Stomach smooth muscle (tissue), 2 donors: ENCODE measurements at regions not wholly inside any gene's neighbourhood (a gene's known extent, or its start where the extent isn't known, plus 50 kb on each side); places are given as distances from the start of the nearest gene placed in this dataset.
"Not testable (repeated sequence)": the region's sequence is repeated elsewhere in the genome, so short reads cannot be mapped to it uniquely, and the experiment has no call there.

Experiments used
- H3K27ac ChIP-seq: one replicate; pipeline ENCODE4 v1.7.0; 2013; ENCODE audit warnings: mild to moderate bottlenecking, low read length, inconsistent platforms
- H3K27me3 ChIP-seq, 2 donors: one replicate each; pipeline ENCODE4 v1.7.0; 2013; ENCODE audit warnings: low read length in 2 of 2; ENCODE audit not compliant: insufficient read depth in 2 of 2, control insufficient read depth in 1 of 2
- H3K36me3 ChIP-seq, 2 donors: one replicate each; pipeline ENCODE4 v1.7.0; 2013; ENCODE audit warnings: low read length in 2 of 2; ENCODE audit not compliant: control insufficient read depth in 2 of 2, insufficient read depth in 2 of 2
- H3K4me1 ChIP-seq: one replicate; pipeline ENCODE4 v1.7.0; 2013; ENCODE audit warnings: low read length; ENCODE audit not compliant: control insufficient read depth, insufficient read depth
- H3K4me3 ChIP-seq, 2 donors: one replicate each; pipeline ENCODE4 v1.7.0; 2013; ENCODE audit warnings: low read length in 2 of 2
- H3K9ac ChIP-seq, 2 donors: one replicate each; pipeline ENCODE4 v1.7.0; 2013; ENCODE audit warnings: low read length in 2 of 2, mild to moderate bottlenecking in 1 of 2
- H3K9me3 ChIP-seq, 2 donors: one replicate each; pipeline ENCODE4 v1.7.0; 2013; ENCODE audit warnings: low read length in 2 of 2; ENCODE audit not compliant: control insufficient read depth in 2 of 2
- donor health status: healthy.
- donor health status: Pancreatic carcinoma.

DNA sequence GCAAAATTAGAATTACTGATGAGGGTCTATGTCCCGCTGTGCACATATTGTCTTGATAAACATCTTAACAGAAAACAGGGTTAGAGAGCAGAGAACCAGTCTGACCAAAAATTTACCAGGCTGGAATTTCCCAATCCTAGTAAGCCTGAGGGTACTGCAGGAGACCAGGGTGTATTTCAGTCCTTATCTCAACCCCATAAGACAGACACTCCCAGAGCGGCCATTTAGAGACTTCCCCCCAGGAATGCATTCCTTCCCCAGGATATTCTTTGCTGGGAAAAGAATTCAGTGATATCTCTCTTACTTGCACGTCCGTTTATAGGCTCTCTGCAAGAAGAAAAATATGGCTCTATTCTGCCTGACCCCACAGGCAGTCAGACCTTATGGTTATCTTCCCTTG lies 101.4 kb upstream of the FAM3C start:
- not testable (repeated sequence) for H3K4me3 ChIP-seq, H3K36me3 ChIP-seq, H3K27ac ChIP-seq, H3K9ac ChIP-seq, H3K27me3 ChIP-seq, H3K9me3 ChIP-seq, H3K4me1 ChIP-seq

DNA sequence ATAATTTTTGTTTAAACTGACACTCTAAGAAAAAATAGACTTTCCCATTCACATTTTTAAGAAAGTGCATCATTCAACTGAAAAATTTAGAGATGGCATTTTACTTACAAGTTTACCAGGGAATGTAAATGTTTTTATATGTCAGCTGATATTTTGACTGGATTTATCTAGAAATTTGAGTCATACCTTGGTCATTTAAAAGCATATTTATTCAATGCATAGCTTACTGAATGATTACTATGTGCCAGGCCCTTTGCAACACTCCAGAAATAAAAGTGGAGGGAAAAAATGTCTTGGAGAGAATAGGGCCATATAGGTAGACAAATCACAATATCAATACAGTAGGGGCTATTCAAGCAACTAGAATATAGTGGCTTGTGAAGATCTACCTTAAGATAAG lies 98.4 kb upstream of the FAM3C start:
- H3K4me1 ChIP-seq, result no peaks in the 10 kb centered on the region
- H3K4me3 ChIP-seq, result no peak overlapping the region
- no peaks in the 10 kb centered on the region for H3K9me3 ChIP-seq
- H3K27me3 ChIP-seq, result no peaks in the 10 kb centered on the region
- no peaks in the 10 kb centered on the region for H3K36me3 ChIP-seq
- no peak overlapping the region for H3K27ac ChIP-seq
- no peak overlapping the region for H3K9ac ChIP-seq

DNA sequence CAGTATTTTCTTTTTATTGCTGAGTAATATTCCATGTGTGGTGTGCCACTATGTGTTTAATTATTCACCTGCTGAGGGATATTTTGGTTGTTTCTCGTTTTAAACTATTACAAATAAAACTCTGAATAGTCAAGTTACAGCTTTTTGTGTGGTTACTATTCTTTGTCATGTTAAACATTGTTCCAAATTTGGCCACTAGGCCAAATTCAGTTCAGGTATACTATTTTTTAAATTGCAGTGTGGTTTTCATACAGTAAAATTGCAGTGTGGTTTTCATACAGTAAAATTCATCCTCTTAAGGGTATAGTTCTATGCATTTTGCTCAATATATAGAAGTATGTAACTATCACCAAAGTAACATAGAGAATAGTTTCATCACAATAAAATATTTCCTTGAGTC lies 97.4 kb upstream of the FAM3C start:
- no peak overlapping the region for H3K4me3 ChIP-seq
- H3K36me3 ChIP-seq, result no peaks in the 10 kb centered on the region
- no peaks in the 10 kb centered on the region for H3K27me3 ChIP-seq
- H3K27ac ChIP-seq, result no peak overlapping the region
- H3K9me3 ChIP-seq, result no peaks in the 10 kb centered on the region
- no peak overlapping the region for H3K9ac ChIP-seq
- H3K4me1 ChIP-seq, result no peaks in the 10 kb centered on the region

DNA sequence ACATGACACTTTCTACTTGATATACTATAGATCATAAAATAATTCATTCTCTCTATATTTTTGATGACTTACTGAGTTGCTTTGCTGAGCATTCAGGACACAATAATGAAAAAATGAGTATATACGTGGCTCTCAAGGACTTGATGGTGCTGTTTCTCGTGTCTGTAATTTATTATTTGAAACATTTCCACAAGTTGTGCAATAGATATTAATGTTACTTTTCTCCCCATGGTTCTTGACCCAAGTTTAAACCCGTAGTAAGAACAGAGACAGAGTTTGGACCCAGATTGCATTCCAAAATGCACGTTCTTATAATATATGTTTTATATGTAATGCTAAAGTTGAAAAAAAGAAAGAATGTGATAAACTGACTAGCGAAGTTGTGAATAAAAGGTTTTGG lies 94.2 kb upstream of the FAM3C start:
- Histone ChIP-seq H3K4me1 (peaks cover 6% of the 10 kb centered on the region), H3K4me3 (no peak overlapping the region), H3K9ac (no peak overlapping the region), H3K27me3 (no peaks in the 10 kb centered on the region), H3K27ac (no peak overlapping the region), H3K9me3 (no peaks in the 10 kb centered on the region), H3K36me3 (no peaks in the 10 kb centered on the region)

DNA sequence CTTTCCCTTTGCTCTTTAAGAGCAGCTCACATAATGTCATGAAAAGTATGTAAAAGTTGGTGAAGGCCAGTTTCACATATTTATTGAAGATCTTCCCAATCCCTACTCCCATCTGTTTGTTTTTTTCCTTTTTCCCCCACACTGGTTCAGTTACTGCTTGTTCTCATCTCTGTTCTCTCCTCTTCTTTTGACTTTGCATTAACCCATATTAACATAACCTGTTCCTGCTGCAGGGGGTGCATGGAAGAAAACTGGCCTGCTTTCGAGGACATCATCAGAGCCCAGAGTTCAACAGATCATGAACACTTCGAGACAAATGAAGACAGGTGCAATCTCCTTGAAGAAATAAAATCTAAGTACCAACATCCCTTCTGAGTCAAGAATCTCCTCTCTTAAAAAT lies 93.3 kb upstream of the FAM3C start:
- H3K9ac ChIP-seq, result no peak overlapping the region
- no peak overlapping the region for H3K4me3 ChIP-seq
- H3K36me3 ChIP-seq, result no peaks in the 10 kb centered on the region
- H3K4me1 ChIP-seq, result peaks cover 6% of the 10 kb centered on the region
- H3K9me3 ChIP-seq, result no peaks in the 10 kb centered on the region
- no peaks in the 10 kb centered on the region for H3K27me3 ChIP-seq
- H3K27ac ChIP-seq, result no peak overlapping the region

DNA sequence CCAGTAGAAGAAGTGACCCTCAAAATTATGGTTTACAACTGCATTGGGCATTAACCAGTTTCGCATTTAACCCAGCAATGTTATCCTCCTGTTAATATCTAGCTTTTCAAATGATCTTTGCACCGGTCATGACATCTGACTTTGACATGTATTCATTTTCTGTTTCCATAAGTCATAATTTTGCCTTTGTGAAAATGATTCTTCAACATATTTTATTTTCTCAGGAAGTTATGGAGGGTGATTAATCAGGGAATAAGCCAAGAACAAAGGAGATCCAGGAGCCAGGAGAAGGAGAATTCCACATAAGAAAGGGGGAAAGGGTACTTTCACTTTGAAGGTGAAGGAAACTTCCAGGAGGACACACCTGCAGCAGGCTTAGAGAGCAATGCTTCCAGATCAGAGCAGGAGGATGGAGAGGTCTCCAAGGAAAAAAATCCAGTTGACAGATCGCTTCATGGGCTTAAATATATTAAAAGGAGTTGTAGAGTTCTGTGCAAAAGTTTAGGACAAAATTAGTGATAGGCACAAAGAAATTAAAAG lies 92.1 kb upstream of the FAM3C start:
- Histone ChIP-seq H3K9ac (no peak overlapping the region), H3K4me1 (peaks cover 6% of the 10 kb centered on the region), H3K27ac (no peak overlapping the region), H3K27me3 (no peaks in the 10 kb centered on the region), H3K36me3 (no peaks in the 10 kb centered on the region), H3K4me3 (no peak overlapping the region), H3K9me3 (no peaks in the 10 kb centered on the region)

DNA sequence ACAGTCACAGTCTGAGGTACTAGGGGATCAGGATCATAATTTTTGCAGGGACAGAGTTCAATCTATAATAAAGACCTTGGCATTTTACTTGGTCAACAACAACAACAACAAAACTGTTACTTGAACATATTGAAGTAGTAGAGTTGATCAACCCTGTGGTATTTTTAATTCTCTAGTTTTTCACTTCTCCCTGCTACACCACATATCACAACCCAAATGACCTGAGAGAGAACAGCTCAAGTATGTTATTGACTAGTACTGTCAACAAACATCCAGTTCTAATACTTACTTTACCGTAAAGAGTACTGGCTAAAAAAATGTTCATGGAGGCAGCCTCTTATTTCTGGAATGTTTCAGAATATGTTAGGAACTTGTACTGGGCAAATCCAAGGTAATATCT lies 90.5 kb upstream of the FAM3C start:
- H3K9me3 ChIP-seq, result no peaks in the 10 kb centered on the region
- H3K36me3 ChIP-seq, result no peaks in the 10 kb centered on the region
- no peak overlapping the region for H3K4me3 ChIP-seq
- peaks cover 6% of the 10 kb centered on the region for H3K4me1 ChIP-seq
- H3K9ac ChIP-seq, result no peak overlapping the region
- H3K27me3 ChIP-seq, result no peaks in the 10 kb centered on the region
- no peak overlapping the region for H3K27ac ChIP-seq

DNA sequence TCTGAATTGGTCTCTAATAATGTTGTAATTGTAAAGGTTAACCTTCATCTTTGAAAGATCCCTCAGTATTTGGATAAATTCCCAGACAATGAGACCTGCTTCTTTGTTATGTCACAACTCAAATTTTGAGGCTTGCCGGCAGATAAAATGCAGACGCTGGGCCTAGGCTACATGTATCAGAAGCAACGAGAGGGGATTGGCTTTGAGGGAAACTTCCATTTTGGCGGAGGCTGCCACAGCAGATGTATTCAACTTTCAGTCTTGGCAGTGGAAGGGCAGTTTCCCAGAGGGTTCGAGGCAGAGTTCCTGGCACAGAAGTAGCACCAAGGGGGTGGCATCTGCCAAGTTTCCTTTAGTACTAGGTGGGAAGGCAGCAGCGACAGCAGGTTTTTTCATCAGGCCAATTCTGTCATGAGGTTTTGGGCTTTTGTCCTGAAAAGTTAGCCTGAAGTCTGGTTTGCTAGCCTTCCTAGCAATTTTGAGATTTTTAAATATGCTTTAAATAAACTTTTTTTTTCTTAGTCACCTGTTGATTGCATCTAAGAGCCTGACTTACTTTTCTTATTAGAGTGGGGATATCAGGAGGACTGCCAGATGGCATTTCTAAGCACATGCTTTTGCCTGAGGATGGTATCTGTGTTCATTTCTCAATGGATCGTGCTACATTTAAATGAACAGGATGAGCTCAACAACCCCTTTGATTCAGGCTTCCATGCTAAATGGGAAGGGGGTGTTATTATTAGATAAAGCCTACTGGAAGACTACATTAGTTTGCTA lies 89.5 kb upstream of the FAM3C start:
- no peaks in the 10 kb centered on the region for H3K9me3 ChIP-seq
- H3K4me1 ChIP-seq, result peaks cover 6% of the 10 kb centered on the region
- no peak overlapping the region for H3K27ac ChIP-seq
- H3K9ac ChIP-seq, result no peak overlapping the region
- H3K4me3 ChIP-seq, result peak overlapping the region in 1 of 2 donors; percentile 47
- no peaks in the 10 kb centered on the region for H3K27me3 ChIP-seq
- H3K36me3 ChIP-seq, result no peaks in the 10 kb centered on the region

DNA sequence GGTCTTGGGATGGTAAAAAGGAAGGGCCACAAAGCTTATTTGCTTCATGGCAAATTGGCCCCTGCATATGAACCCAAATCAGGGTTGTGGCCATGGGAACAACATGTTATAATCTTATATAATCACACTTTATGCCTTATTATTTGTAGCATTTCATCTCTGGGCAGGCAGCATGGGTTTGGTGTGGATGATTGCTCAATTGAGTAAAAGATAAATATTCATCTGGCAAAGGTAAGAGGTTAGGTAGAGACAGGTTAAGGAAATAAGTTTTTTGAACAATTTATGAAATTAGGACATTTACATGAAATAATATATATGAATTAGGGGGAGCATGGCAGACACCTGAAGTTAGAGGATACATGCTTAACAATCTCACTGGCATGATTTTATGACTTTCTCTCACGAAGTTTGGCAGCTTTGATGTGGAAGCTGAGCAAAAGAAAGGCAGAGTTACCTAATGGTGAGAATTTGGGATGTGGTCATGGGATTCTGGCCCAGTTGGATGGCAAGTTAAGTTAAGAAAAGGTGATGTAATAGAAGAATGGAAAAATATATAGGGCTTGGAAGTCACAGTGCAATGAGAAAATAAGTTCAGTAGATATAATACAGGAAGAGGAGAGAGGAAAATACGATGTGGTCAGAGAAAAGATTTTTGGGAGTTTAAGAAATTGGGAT lies 88.1 kb upstream of the FAM3C start:
- H3K27ac ChIP-seq, result no peak overlapping the region
- H3K9me3 ChIP-seq, result no peaks in the 10 kb centered on the region

DNA sequence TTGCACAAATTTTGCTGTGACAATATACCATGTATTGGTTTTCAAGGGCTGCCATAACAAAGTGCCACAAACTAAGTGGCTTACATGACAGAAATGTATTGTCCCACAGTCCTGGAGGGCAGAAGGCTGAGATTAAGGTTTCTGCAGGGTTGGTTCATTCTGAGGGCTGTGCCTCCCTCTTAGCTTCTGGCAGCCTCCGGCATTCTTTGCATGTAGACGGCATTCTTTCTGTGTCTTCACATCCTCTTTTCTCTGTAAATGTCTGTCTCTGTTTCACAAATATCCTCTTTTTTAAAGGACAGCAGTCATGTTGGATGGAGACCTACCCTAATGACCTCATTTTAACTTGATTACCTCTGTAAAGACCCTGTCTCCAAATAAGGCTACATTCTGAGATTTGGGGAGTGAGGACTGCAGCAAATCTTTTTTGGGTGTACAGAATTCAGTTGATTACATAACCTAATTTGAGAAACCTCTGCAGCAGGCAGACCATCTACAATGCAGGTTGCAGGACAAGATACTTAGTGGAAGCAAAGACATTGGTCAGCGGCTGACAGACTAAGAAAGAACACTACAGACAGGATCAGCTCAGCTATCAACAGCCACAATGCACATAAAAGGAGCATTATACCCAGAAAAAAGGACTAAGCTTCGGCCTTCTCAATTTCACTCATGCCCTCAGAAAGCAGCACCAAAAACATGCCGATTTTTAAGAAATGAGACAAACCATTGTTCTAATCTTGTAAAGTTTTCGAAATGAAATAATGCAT lies 84.6 kb upstream of the FAM3C start:
- Histone ChIP-seq H3K36me3 (no peaks in the 10 kb centered on the region), H3K9me3 (no peaks in the 10 kb centered on the region), H3K27me3 (no peaks in the 10 kb centered on the region), H3K9ac (no peak overlapping the region), H3K4me1 (peaks cover 4% of the 10 kb centered on the region), H3K27ac (no peak overlapping the region), H3K4me3 (no peak overlapping the region)

More for the DNA sequence above, 88.1 kb upstream of the FAM3C start:
- Histone ChIP-seq H3K4me3 (no peak overlapping the region), H3K27me3 (no peaks in the 10 kb centered on the region), H3K36me3 (no peaks in the 10 kb centered on the region), H3K4me1 (peaks cover 6% of the 10 kb centered on the region), H3K9ac (no peak overlapping the region)
